ENCODE measurements at regions not wholly inside any gene's neighbourhood (a gene's known extent, or its start where the extent isn't known, plus 50 kb on each side); places are given as distances from the start of the nearest gene placed in this dataset.

- DNase-seq = no peak
Measured at GRCh38 chr12:78795934-78796445, 68.6 kb upstream of the SYT1 start.

- no peak for DNase-seq
Measured at GRCh38 chr12:78797196-78797931, 67.2 kb upstream of the SYT1 start.

GRCh38 chr12:78799649-78800048 lies 64.9 kb upstream of the SYT1 start:
- no peak for DNase-seq

- DNase-seq = no peak
Measured at GRCh38 chr12:78802593-78802992, 62.0 kb upstream of the SYT1 start.

GRCh38 chr12:78804262-78804661 lies 60.3 kb upstream of the SYT1 start:
- DNase-seq = no peak
